GM21515 (cell line): ENCODE measurements at regions not wholly inside any gene's neighbourhood (a gene's known extent, or its start where the extent isn't known, plus 50 kb on each side); places are given as distances from the start of the nearest gene placed in this dataset.

ENCODE experiments used
- ATAC-seq: cut with Tn5 transposase; IDR thresholded peaks from one replicate; pipeline ENCODE4 v1.9.1; 2021; ENCODE audit not compliant: unreplicated experiment

DNA sequence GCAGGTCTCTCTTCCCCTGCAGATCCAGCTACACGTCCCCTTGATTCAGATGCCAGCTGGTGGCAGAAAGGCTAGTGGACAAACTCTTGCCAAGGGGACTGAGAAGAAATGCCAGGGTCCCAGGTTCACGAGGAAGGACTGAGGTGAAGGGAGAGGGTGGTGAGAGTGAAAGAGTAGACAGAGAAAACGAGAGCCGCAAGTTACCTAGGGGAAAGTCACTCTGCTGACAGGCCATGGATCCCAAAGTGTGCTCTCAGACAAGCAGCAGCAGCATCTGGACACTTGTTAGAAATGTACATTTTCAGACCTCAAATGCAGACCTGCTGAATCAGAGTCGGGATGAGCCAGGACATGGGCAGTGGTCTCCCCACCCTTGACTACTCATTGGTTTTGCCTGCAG, 192.3 kb downstream of the FGFR2 start:
- ATAC-seq = no peak

DNA sequence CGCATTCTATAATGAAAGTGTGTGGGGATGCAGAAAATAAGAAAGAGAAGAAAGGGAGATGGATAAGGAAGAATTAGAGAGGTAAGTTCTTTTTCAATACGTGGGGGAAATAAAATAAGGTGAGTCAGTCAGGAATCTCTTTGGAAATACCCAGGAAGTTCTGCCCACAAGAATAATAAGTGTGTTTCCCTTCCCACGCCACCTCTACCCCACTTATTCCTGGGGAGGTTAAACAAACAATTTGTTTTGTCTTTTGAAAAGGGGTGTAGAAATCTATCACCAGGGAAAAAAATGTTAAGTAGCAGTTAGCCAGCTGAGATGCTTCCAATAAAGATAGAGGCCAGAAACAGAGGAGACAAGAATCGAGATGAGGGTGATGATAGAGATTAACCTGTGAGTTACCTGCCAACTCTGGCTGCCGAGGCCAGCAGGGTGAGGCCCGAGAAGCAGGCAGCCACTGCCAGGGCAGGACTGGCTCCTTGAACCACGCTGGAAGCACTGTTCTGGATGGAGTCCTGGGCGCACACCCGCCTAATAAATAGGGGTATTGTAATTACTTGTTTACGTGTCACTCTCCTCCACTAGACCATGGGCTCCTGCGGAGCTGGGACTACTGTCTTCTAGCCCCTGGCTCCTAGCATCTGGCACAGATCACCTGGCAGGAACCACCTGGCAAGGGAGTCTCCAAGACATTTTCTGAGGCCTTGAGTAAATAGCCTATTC, 191.3 kb downstream of the FGFR2 start:
- no peak for ATAC-seq

DNA sequence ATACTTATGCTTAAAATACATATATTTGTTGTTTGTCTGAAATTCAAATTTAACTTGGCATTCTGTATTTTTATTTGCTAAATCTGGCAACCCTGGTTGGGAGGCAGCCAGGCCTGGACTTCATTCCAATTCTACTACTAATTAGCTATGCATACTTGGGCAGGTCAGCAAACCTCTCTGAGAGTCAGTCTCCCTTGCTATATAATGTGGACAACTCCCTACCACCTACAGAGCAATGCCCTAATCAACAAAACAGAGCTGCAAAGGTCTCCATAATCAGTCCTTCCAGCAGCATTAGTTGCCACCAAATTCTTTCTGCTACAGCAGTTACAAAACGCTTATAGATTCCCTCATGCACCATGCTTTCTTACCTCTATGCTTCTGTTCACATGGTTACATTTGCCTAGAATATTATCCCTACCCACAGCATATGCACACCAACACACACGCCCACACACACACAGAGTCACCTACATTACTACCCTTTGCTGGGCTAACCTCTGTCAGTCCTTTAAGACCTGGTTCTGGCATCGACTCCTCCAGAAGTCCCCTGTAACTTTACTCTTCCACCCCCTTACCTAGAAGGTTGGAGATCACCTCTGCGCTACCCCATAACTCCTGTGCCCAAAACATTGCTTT, 188.7 kb downstream of the FGFR2 start:
- ATAC-seq = no peak

DNA sequence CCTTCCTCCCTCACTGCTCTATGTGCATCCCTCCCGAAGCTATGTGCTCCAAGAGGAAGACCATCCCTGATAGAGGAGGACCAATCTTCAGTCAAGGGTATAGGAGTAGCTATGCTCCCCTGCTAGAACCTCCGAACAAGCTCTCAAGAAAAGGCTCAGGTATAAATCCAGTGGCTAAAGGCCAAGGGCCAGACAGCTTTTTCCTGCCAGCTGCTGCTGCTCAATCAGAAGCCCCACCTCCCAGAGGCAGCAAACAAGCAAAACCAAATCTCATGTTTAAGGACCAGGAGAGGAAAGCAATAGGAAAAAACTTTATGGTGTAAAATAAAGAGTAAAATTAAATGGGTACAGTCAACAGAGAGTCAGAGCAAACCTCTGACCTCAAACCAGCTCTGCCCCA, 187.2 kb downstream of the FGFR2 start:
- no peak for ATAC-seq

DNA sequence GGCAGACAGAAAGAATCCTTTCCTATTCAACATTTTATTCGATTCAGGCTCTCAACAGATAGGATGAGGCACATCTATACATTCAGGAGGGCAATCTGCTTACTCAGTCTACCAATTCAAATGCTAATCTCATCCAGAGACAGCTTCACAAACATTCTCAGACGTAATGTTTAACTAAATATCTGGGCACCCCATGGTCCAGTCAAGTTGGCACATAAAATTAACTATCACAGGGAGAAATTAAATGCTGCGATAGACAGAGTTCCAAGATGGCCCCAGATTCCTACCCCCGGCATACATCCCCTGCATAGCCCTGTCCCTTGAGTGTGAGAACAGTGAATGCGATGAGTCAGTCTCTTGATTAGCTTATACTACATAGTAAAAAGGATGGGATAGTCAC, 184.3 kb downstream of the FGFR2 start:
- no peak for ATAC-seq

DNA sequence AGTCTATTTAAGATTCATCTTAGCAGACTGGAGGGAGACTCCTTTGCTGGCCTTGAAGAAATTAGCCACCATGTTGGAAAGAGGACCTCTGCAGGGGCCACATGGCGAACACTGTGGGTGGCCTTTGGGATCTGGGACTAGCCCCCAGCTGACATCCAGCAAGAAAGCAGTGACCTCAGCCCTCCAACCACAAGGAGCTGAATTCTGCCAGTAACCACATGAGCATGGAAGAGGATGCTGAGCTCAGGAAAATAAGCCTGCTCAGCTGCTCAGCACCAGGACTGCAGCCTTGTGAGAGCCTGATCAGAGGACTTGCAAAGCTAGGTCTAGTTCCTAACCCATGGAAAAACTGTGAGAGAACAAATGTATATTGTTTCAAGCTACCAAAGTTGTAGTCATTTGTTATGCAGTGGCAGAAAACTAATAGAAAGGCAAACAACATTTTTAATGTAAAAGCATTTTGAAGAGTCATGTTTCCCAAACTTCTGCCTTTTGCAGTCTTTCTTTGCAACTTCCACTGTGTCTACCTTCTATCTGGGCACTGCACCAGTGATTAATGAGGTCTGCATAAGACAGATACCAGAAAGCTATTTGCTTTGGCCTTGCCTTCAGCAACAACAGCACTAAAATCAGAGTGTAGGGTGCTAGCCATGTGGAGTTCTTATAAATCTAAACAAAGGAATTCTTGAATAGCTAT, 183.7 kb downstream of the FGFR2 start:
- no peak for ATAC-seq

DNA sequence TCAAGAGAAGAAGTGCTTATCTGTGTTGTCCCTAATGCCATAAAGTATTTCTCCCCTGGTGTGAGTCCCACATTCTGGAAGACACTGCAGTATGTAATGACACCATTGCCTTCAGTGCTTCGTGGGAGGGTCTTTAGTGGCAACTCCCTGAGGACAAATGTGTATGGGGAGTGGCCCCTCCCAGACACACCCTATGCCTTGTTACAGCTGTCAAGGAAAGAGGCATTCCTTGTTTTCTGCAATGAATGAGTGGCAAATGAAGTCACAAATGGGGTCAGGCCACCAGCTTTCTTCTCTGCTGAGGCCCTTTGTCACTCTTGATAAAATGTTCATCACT, 183.2 kb downstream of the FGFR2 start:
- no peak for ATAC-seq

DNA sequence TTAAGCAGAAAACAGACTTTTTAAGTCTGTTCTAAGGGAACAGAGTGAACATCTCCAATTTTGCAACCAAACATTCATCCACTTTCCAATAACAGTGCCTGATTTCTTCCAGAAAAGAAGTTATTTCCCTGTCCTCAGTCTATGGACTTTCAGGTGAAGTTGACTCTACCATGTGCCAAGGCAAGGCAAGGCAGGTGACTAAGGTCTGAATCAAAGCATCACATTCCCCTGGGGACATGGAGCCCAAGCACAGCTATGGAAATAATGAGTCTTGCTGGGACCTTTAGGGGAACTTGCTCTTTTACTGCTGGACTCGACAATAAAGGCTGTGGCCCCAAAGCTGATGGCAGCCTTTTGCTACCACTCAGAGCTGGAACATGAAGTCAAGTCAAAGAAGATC, 182.2 kb downstream of the FGFR2 start:
- no peak for ATAC-seq

DNA sequence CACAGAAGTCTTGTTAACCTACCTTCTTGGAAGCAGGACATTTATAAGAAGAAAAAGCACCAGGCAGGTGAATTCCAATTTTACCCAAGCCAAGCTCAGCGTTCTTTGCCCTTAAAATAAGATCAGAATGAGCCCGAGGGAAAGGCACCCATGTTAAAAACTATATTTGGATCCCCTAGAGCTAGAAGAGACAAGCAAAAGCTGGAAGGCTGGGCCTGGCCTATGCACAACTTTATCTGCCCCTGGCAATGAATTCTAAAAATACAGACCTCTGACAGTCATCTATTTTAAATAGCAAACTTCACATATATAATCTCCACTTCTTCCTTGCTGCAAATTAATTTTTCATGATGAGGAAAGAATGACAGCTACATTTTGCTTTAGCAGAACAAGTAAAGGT, 180.9 kb downstream of the FGFR2 start:
- no peak for ATAC-seq

DNA sequence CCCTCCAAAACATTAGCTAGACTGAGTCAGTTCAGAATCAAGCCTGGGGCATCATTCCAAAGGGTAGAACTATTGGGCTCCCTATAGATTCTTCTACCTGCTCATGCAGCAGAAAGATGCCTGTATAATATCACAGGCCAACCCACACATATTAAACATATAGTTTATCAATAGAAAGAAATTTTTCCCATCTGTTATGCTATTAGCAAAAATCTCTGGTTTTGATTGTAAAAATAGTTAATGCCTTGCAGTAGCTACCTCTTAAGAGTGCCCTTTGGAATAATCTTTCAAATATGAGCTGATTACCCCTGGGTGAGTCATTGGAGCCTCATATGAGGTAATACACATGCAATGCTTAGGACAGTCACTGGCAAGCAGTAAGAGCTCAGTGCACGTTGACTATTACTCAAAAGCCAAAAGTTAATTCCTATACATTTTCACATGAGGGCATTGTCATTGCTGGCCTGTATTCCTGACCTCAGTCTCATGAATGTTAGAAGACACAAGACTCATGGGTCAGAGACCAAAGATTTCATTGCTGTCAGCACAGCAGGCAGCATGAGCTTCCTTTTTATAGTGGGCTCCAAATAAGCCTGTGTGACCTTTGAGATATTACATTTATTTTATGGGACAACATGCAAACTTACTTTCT, 180.0 kb downstream of the FGFR2 start:
- no peak for ATAC-seq

DNA sequence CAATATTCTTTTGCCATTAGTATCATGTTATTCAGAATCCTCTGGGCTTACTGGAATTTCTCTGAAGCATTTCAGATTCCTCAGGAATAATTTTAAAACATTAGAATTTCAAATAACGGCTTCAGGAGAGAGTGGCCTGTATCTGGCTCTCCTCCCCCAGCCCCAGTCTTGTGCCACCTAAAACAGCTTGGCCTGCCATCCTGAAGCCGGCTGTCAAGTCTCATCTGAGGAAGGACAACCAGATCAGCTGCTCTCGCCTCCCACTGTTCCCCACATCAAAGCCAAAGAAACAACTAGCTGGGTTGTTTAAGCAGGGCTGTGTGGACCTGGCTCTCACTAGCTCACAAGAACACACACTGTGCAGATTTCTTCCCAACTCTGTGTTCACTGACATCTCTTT, 178.2 kb downstream of the FGFR2 start:
- ATAC-seq = no peak

DNA sequence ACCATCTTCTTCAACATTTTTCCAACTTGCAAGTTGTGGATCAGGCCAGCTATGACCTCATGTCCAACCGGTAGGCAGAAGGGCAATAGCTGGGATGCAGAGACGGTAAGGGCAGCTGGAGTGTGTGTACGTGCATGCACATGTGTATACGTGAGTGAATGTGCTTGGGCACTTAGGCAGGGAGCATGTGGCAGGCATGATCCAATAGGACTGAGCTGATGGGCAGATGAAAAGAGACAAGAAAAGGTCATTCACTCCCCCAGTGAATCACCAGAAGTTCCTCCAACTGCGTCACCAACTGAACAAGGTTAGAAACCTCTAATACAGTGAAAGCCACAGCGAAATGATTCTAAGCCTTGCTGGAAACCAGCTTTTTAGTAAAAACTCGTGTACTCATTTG, 176.1 kb downstream of the FGFR2 start:
- no peak for ATAC-seq

DNA sequence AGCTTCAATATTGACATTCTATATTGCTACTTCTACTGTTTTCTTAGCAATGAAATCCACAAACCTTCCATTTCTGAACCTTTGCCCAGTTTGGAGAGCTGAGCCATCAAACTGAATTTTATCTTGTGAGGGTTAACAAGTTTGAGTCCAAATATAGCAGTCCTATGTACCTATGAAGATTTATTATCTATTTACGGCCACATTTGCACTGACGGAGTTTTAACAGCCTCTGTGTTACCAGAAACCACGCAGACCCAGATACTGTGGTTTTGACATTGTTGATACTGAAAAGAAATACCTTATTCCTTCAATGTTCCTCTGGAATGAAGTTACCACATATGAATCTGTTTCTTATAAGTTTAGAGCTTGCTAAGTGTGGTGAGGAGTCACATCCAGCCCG, 172.6 kb downstream of the FGFR2 start:
- ATAC-seq = no peak

DNA sequence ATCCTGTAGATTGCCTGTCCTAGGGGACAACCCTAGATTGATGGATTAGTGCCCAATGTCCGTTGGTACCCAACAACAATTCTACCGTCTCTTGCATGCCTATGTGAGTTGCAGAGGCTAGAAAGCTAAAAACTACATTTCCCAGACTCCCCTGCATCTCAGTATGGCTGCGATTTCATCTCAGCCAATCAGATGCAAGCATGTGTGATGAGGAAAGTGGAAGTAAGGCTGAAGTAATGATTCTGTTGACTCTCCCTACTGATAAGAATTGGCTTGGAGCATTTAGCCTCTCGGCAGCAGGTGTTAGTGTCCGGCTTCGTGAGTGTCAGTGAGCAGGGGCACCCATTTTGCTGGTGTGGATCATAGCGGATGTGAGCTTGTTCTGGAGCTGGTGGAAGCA, 171.9 kb downstream of the FGFR2 start:
- no peak for ATAC-seq
